Stimulated activated CD8-positive, alpha-beta memory T cell treated with anti-CD3 and anti-CD28 coated beads, Interleukin-15, amount 100 ng/mL, for 48 hours (primary cell): ENCODE measurements at regions not wholly inside any gene's neighbourhood (a gene's known extent, or its start where the extent isn't known, plus 50 kb on each side); places are given as distances from the start of the nearest gene placed in this dataset.

Experiments
- DNase-seq, 2 donors: peaks; one replicate each; pipeline ENCODE4 v3.0.0-alpha.2; 2020; ENCODE audit warnings: low read depth in 2 of 2

- DNase-seq = no peak
Observed at GRCh38 chr2:129723277-129724020, 256.0 kb upstream of the RAB6C start.

DNA sequence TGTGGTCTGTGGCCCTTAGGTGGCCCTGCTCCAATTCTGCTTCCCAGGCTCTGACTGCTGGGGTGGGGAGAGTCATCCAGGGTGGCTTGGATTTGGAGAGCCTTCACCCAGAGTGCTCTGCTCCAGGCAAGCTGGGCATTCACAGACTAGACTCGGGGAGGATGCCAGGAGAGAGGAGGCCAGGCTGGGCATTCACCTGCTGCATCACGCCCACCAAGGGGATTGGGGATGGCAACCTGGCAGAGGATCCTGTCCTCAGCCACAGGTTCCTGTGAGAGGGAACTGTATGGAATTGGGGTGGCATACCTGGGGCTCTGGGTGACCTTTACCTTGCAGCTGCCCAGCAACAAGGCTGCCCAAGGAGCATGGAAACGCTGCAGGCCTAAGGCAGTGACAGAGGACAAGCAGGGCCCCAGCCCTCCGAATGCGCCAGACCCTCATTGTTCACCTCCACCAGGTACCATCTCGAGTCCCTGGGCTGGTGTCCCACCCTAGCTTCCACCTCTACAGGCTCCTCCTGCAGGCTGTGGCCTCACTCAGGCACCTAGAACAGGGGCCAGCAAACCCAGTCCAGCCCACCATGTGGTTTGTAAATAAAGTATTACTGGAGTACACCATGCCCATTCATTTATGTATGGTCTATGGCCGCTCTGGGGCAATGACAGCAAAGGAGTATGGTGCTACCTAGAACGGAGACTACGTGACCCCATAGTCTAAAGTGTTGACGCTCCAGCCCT, 255.3 kb upstream of the RAB6C start:
- DNase-seq = no peak

GRCh38 chr2:129726216-129726615, 253.2 kb upstream of the RAB6C start:
- no peak for DNase-seq

- no peak for DNase-seq
Observed at GRCh38 chr2:129727286-129727685, 252.2 kb upstream of the RAB6C start.

DNA sequence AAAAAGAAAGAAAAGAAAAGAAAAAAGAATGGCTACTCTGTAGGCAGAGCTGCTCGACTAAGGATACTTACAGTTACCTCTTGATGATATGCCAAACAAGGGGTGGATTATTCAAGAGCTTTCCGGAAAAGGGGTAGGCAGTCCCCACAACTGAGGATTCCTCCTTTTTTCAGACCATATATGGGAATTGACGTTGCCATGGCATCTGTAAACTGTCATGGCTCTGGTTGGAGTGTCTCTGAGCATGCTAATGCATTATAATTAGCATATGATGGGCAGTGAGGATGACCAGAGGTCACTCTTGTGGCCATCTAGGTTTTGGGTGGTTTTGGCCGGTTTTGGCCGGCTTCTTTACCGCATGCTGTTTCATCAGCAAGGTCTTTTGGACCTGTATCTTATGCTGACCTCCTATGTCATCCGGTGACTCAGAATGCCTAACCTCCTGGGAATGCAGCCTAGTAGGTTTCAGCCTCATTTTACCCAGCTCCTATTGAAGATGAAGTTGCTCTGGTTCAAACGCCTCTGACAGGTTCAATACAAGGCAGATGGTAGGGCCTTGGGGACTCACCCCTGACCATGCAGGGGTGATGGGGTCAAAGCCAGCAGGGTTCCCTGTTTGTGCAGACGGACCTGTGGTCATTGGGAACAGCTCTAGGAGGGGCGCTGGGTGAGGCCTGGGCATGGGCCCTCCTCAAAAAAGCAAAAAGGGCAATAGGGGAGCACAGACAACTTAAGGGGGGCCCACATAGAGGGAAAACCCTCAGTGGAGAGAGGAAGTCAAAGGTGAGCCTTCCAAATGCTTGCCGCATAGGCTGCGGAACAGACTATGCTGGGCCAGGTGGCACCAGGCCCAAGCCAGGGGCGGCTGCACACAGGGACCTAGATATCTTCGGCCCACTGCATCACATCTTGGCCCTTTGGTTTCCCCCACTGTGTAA, 251.2 kb upstream of the RAB6C start:
- no peak for DNase-seq

- DNase-seq = no peak
Observed at GRCh38 chr2:129729011-129729410, 250.5 kb upstream of the RAB6C start.

GRCh38 chr2:129729646-129730045, 249.8 kb upstream of the RAB6C start:
- no peak for DNase-seq

- no peak for DNase-seq
Observed at GRCh38 chr2:129730979-129731378, 248.5 kb upstream of the RAB6C start.

DNA sequence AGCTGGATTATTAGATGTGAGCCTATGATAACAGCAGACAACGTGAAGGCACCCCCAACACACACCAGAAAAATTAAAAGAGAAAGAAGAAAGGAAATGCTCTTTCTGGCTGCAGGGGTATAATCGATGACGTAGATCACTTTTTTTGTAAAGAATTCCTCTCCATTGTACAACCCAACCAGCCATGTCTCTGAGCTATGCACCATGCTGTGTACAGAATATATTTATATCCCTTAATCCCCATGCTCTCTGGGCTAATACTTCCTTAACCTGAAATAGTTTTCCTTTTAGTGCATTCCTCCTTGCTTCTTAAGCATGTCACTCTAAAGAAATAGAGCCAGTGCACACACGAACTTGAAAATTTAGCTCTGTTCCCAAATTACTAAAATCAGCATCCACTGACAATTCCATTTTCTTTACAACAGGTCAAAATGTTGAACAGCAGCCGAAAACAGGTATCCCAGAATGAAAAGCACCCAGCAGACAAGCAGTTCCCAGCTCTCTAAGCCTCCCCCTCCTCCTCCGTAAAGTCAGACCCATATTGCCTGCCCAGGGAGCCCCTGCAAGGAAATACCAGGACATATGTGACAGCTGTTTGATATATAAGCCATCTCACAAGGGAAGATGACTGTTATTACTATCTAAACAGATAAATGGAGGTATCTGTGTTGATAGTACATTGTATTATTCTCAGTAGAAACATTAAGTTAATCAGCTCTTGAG, 247.4 kb upstream of the RAB6C start:
- DNase-seq = no peak

GRCh38 chr2:129732630-129733026, 246.8 kb upstream of the RAB6C start:
- no peak for DNase-seq

GRCh38 chr2:129733041-129733440, 246.4 kb upstream of the RAB6C start:
- DNase-seq = no peak

GRCh38 chr2:129733579-129733978, 245.9 kb upstream of the RAB6C start:
- no peak for DNase-seq

DNA sequence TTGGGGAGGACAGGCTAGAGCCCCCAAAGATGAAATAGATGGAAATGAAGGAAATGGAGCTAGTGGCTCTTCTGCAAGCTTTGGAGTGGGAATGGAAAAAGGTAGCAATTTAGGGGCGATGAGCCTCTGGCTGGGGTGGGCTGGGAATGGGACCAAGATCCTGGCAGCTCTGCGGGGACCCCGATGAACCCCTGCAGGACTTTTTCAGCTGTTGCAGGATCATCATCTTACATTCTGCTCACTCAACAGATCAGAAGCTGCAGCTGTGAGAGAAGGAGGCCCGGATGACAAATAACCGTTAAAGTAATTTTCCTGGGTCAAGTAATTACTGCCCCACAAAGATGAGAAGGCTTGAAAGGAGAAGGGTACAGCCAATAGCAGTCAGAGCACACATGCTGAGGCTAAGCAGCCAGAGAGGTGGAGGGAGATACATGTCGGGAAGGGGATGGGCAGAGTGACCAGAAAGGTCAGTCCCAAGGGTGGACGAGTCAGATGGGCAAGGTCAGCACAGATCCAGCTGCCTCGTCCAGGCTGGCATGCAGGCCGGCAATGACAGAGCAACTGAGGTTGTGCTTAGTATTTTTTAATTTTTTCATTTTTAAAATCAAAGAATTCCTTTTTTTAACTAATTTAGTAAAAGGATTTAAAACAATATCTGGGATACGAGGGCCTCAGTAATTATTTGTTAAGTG, 245.0 kb upstream of the RAB6C start:
- no peak for DNase-seq

DNA sequence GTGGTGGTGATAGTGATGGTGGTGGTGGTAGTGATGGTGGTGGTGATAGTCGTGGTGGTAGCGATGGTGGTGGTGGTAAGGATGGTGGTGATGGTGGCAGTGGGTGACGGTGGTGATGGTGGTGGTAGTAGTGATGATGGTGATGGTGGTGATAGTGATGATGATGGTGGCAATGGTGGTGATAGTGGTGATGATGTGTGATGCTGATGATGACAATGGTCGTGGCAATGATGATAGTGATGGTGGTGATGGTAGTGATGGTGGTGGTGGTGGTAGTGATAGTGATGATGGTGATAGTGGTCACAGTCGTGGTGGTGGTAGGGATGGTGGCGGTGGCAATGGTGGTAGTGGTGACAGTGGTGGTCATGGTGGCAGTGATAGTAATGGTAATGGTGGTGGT, 243.9 kb upstream of the RAB6C start:
- DNase-seq = no peak

- no peak for DNase-seq
Observed at GRCh38 chr2:129737660-129738527, 241.6 kb upstream of the RAB6C start.

- DNase-seq = no peak
Observed at GRCh38 chr2:129738799-129739198, 240.7 kb upstream of the RAB6C start.

- DNase-seq = no peak
Observed at GRCh38 chr2:129740504-129740903, 239.0 kb upstream of the RAB6C start.

- no peak for DNase-seq
Observed at GRCh38 chr2:129741165-129741564, 238.3 kb upstream of the RAB6C start.

DNA sequence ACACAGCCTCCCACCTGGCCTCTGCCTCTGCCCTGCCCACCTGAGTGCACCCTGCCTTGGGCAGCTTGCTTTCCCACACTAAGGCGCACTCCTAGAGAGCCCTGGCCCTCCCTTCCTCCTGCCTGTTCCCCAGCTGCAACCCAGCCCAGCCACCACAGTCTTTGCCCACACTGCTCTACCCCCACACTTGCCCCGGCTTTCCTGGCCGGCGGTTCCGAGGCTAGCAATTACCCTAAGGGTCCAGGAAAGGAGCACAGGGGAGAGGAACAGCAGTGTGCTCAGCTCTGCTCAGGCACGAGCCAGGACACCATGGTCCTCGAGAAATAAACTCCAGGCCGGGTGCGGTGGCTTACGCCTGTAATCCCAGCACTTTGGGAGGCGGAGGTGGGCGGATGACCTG, 237.8 kb upstream of the RAB6C start:
- DNase-seq = no peak
